Astrocyte (in vitro differentiated cells and primary cell): ENCODE measurements at regions not wholly inside any gene's neighbourhood (a gene's known extent, or its start where the extent isn't known, plus 50 kb on each side); places are given as distances from the start of the nearest gene placed in this dataset.

Experiments
- EZH2 ChIP-seq: IDR thresholded peaks from 2 replicates; pipeline ENCODE4 v1.6.1; 2012; ENCODE audit warnings: mild to moderate bottlenecking, low read length, inconsistent platforms; ENCODE audit not compliant: insufficient read depth
- TF ChIP-seq, protein P1 (sequence below): IDR thresholded peaks from 2 replicates; pipeline ENCODE4 v1.5.1; 2011; ENCODE audit warnings: low read depth, mild to moderate bottlenecking, inconsistent platforms, low read length, moderate library complexity; ENCODE audit not compliant: insufficient read depth

DNA sequence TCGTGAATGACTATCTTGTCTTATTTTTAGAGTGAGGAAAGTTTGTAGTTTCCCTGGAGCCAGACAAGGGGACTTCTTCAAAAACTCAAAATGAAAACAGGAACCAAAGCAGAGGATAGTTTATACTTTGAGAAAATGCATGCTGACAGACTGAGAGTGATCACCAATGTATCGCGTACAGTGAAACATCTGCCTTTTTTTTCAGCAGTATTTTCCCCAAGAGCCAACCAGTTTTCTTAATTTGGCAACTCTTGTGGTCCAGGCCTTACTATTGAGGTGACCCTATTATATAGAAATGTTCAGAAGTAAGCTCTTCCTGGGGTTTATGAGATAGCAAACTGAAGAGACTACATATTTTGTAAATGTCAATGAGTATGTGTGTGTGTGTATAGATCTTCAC, 153.7 kb upstream of the VRK2 start:
- no peak for TF ChIP-seq EZH2
- TF ChIP-seq, protein P1, sequence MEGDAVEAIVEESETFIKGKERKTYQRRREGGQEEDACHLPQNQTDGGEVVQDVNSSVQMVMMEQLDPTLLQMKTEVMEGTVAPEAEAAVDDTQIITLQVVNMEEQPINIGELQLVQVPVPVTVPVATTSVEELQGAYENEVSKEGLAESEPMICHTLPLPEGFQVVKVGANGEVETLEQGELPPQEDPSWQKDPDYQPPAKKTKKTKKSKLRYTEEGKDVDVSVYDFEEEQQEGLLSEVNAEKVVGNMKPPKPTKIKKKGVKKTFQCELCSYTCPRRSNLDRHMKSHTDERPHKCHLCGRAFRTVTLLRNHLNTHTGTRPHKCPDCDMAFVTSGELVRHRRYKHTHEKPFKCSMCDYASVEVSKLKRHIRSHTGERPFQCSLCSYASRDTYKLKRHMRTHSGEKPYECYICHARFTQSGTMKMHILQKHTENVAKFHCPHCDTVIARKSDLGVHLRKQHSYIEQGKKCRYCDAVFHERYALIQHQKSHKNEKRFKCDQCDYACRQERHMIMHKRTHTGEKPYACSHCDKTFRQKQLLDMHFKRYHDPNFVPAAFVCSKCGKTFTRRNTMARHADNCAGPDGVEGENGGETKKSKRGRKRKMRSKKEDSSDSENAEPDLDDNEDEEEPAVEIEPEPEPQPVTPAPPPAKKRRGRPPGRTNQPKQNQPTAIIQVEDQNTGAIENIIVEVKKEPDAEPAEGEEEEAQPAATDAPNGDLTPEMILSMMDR: no peak
